DND-41 (cell line): ENCODE measurements at regions not wholly inside any gene's neighbourhood (a gene's known extent, or its start where the extent isn't known, plus 50 kb on each side); places are given as distances from the start of the nearest gene placed in this dataset.

Source experiments
- CTCF ChIP-seq: IDR thresholded peaks from 2 replicates; pipeline ENCODE4 v1.5.1; 2012; ENCODE audit warnings: borderline replicate concordance, low read length, moderate library complexity, mild to moderate bottlenecking; ENCODE audit not compliant: poor library complexity, severe bottlenecking; ENCODE audit errors: extremely low read depth
- EZH2 ChIP-seq: IDR thresholded peaks from 3 replicates; pipeline ENCODE4 v1.6.1; 2012; ENCODE audit warnings: borderline replicate concordance, low read depth, mild to moderate bottlenecking, moderate library complexity, low read length, inconsistent platforms; ENCODE audit not compliant: severe bottlenecking

GRCh38 chr3:99373088-99373845 lies 265.1 kb upstream of the COL8A1 start:
- TF ChIP-seq CTCF: no peak
- TF ChIP-seq EZH2: no peak
